BE2C (cell line): ENCODE measurements at regions not wholly inside any gene's neighbourhood (a gene's known extent, or its start where the extent isn't known, plus 50 kb on each side); places are given as distances from the start of the nearest gene placed in this dataset.

Experiments used
- DNase-seq: peaks from one replicate; pipeline ENCODE4 v3.0.0-alpha.2; 2020
- H3K27me3 ChIP-seq: fragments of 250-450 bp; sonication (Bioruptor Pico); 2 replicates; pipeline ENCODE4 v1.5.1; 2020; ENCODE audit warnings: mild to moderate bottlenecking
- H3K36me3 ChIP-seq: fragments of 250-450 bp; sonication (Bioruptor Pico); 2 replicates; pipeline ENCODE4 v1.5.1; 2020; ENCODE audit warnings: mild to moderate bottlenecking
- H3K4me1 ChIP-seq: fragments of 250-450 bp; sonication (Bioruptor Pico); 2 replicates; pipeline ENCODE4 v1.5.1; 2020
- H3K4me3 ChIP-seq: 2 replicates; pipeline ENCODE4 v1.5.1; 2011; ENCODE audit warnings: low read depth, low read length
- H3K9me3 ChIP-seq: fragments of 250-450 bp; sonication (Bioruptor Pico); 2 replicates; pipeline ENCODE4 v1.5.1; 2020
- TF ChIP-seq, protein P1 (sequence below): IDR thresholded peaks from 2 replicates; pipeline ENCODE4 v1.5.1; 2012; ENCODE audit warnings: mild to moderate bottlenecking, low read depth, low read length

DNA sequence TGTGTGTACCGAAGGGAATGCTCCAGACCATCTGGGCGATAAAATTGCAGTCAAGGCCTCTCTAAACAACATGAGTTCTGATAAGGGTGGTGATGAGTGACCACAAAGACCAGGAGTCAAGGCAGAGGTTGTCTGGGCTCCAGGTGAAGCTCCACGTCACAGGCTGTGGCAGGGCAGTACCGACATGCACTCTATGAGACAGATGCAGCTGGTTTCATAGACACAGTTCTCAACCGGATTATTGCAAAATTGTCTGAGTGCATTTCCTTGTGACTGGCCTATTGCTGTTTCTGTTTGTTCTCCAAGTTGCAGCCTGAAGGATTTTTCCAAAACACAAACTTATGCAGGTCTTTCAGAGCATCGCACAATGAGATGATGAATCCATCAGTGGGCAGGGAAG is 157.5 kb upstream of the HES1 start:
- TF ChIP-seq, protein P1, sequence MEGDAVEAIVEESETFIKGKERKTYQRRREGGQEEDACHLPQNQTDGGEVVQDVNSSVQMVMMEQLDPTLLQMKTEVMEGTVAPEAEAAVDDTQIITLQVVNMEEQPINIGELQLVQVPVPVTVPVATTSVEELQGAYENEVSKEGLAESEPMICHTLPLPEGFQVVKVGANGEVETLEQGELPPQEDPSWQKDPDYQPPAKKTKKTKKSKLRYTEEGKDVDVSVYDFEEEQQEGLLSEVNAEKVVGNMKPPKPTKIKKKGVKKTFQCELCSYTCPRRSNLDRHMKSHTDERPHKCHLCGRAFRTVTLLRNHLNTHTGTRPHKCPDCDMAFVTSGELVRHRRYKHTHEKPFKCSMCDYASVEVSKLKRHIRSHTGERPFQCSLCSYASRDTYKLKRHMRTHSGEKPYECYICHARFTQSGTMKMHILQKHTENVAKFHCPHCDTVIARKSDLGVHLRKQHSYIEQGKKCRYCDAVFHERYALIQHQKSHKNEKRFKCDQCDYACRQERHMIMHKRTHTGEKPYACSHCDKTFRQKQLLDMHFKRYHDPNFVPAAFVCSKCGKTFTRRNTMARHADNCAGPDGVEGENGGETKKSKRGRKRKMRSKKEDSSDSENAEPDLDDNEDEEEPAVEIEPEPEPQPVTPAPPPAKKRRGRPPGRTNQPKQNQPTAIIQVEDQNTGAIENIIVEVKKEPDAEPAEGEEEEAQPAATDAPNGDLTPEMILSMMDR = no peak
- H3K4me1 ChIP-seq = no peaks in the 10 kb centered on the region
- no peaks in the 10 kb centered on the region for H3K9me3 ChIP-seq
- no peaks in the 10 kb centered on the region for H3K27me3 ChIP-seq
- H3K36me3 ChIP-seq = no peaks in the 10 kb centered on the region
- no peak for DNase-seq
- H3K4me3 ChIP-seq = no peak overlapping the region

DNA sequence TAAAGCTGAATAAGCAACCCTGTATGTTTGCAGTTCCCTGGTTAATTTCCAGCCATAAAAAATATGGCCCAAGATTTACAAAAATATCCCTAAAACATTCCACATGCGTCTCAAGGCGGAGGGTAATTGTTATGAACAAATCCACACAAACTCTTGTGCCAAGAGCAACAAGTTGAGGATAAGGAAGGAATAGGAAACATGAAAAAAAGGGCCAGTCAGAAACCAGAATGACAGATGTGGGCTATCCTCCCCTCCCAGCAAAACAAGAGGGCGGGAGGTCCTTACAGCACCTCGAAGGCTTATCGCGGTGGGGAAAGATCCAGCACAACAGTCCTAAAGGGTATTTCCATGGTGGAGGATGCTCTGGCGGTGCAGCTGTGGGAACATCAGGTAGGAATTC is 155.6 kb upstream of the HES1 start:
- TF ChIP-seq, protein P1 = no peak
- no peaks in the 10 kb centered on the region for H3K36me3 ChIP-seq
- no peaks in the 10 kb centered on the region for H3K4me1 ChIP-seq
- H3K27me3 ChIP-seq = no peaks in the 10 kb centered on the region
- H3K4me3 ChIP-seq = no peak overlapping the region
- no peak for DNase-seq
- H3K9me3 ChIP-seq = no peaks in the 10 kb centered on the region

DNA sequence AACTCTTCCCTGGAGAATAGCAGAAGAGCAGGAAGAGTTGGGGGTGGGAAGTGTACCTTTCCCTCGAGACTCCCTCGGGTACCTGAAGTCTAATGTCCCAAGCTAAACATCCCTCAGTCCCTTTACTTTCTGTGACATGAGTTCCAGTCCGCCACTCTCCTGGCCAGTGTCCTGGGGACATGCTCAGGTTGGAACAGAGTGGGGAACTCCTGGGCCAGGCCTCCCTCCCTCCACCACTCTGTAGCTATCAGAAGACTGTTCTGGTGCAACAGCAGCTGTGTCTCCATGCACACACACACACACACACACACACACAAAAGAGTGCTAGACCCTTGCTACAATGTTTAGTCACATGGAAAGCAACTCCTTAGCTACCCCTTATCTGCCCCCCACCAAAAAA is 155.0 kb upstream of the HES1 start:
- Histone ChIP-seq H3K4me1 (no peaks in the 10 kb centered on the region), H3K27me3 (no peaks in the 10 kb centered on the region), H3K9me3 (no peaks in the 10 kb centered on the region), H3K4me3 (no peak overlapping the region), H3K36me3 (no peaks in the 10 kb centered on the region)
- no peak for DNase-seq
- TF ChIP-seq, protein P1 = no peak

DNA sequence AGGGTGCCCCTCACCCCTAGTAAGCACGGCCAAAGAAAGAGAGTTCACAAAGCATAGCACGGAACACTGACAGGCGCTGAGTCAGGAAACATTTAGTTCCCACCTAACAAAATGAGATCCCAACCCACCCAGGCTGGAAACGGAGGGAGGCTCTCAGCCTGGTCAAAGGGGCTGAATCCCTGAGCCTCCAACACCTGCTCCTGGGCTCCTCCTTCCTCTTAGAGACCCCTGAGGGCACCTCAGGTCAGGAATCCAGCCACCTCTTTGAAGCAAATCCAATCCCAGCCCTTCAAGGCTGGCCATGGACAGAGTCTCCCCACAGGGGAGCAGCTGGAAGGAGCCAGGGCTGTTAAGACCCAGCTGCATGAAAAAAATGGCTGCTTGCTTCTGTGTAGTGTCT is 154.4 kb upstream of the HES1 start:
- no peaks in the 10 kb centered on the region for H3K27me3 ChIP-seq
- H3K9me3 ChIP-seq = no peaks in the 10 kb centered on the region
- no peaks in the 10 kb centered on the region for H3K4me1 ChIP-seq
- no peak overlapping the region for H3K4me3 ChIP-seq
- TF ChIP-seq, protein P1 = no peak
- no peaks in the 10 kb centered on the region for H3K36me3 ChIP-seq
- DNase-seq = no peak

DNA sequence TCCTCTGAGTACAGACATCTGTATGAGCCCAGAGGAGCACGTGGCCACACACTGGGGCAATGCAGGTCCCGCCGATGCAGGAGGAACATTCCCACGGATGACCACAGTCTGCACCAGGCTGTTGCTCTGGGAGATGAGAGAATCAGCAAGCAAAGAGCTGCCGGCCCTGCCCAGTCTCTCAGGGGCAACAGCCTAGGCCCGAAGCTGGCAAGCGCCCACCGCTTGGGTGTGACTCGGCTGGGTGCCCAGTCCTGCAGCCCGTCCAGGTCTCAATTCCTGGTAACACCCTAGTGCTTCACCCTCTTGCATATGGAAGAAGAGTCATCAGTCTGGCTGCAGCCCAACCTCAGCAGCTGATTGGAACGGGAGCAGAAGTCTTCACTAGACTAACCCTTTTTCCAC is 153.7 kb upstream of the HES1 start:
- H3K4me1 ChIP-seq = no peaks in the 10 kb centered on the region
- TF ChIP-seq, protein P1 = no peak
- no peaks in the 10 kb centered on the region for H3K27me3 ChIP-seq
- H3K4me3 ChIP-seq = no peak overlapping the region
- H3K36me3 ChIP-seq = no peaks in the 10 kb centered on the region
- no peaks in the 10 kb centered on the region for H3K9me3 ChIP-seq
- DNase-seq = no peak

DNA sequence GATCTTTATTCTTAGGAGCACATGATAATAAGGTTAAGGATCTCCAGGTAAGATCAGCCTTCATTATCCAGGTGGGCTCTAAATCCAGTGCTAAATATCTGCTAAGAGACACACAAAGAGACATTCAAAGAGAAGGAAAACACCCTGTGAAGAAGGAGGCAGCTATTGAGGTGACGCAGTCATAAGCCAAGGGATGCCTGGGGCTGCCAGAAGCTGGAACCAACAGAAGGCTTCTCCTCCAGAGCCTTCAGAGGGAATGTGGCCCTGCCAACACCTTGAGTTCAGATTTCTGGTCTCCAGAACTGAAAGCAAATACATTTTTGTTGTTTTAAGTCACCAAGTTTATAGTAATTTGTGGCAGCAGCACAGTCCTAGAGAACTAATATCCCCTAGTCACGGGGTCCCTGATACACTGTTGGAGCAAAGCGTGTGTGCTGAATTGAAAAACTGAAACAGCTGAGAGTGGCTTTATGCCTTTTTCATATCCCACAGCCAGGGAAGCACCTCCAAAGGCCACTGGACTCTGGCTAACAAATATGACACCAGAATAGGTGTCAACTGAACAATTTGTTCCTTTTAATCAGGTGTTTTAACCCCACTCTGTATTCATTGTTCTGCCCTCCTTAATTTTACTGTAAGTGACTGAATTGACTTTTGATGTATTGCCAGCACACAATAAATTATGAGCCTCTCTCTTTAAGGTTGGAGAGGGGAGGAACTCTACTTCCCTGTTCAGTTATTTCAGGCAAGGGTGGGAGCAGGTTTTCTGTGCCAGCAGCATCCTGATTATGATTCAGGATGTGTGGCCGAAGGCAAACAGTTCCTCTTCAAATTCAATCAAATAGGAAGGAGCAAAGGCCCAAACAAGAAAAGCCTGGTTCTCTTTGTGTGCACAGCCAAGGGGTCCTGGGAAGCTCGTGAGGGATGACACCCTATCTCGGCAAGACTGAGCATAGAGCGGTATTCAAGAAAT is 151.8 kb upstream of the HES1 start:
- no peaks in the 10 kb centered on the region for H3K9me3 ChIP-seq
- no peak for DNase-seq
- no peaks in the 10 kb centered on the region for H3K4me1 ChIP-seq
- H3K27me3 ChIP-seq = no peaks in the 10 kb centered on the region
- H3K4me3 ChIP-seq = no peak overlapping the region
- TF ChIP-seq, protein P1 = no peak
- H3K36me3 ChIP-seq = no peaks in the 10 kb centered on the region
